ENCODE measurements at regions not wholly inside any gene's neighbourhood (a gene's known extent, or its start where the extent isn't known, plus 50 kb on each side); places are given as distances from the start of the nearest gene placed in this dataset.

DNA sequence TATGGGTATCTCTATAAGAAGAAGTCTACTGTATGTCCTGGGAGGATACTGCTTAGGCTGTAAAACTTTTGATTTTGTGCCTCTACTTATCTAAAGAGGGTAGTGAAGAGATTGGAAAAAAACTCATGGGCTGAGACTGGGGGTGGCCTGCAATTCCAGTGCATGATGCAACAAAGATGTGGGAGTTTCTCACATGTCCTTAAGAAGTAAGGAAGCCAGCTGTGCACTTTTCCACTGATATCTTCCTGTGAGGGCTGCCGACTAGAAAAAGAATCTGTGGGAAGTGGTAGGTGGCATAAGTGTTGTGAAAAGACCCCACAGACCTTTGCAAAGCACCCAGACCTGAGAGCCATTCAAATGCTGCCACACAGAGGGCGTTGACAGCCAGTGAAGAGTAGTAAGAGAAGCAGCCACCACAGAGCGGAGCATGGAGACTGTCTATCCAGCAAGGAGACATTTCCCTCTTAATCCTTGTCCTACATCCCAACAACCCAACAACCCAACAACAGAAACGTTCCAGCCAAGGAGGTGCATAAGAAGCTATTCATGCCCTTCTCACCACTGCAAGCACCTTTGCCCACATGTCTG, 65.1 kb downstream of the PFDN4 start:
- H3K27me3 ChIP-seq (ENCODE audit: insufficient read depth in 3 of 3, low read length in 2 of 3) = no peaks in the 10 kb centered on the region
- H3K9me3 ChIP-seq = no peaks in the 10 kb centered on the region
- TF ChIP-seq, protein P1, sequence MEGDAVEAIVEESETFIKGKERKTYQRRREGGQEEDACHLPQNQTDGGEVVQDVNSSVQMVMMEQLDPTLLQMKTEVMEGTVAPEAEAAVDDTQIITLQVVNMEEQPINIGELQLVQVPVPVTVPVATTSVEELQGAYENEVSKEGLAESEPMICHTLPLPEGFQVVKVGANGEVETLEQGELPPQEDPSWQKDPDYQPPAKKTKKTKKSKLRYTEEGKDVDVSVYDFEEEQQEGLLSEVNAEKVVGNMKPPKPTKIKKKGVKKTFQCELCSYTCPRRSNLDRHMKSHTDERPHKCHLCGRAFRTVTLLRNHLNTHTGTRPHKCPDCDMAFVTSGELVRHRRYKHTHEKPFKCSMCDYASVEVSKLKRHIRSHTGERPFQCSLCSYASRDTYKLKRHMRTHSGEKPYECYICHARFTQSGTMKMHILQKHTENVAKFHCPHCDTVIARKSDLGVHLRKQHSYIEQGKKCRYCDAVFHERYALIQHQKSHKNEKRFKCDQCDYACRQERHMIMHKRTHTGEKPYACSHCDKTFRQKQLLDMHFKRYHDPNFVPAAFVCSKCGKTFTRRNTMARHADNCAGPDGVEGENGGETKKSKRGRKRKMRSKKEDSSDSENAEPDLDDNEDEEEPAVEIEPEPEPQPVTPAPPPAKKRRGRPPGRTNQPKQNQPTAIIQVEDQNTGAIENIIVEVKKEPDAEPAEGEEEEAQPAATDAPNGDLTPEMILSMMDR (IDR thresholded peaks at IDR 0.05) = no peak
- DNase-seq (no peak), ATAC-seq (no peak)
- H3K4me1 ChIP-seq = no peaks in the 10 kb centered on the region
- no peaks in the 10 kb centered on the region for H3K36me3 ChIP-seq (ENCODE audit: insufficient read depth in 1 of 2, low read depth in 1 of 2)
- no peak overlapping the region for H3K4me3 ChIP-seq
- intact Hi-C loops (cut with DNase I) = no loop called here
- 67 to 73% (median 73%) methylated on average over 4 of the region's 4 CpGs for WGBS, 3 donors
- no peak overlapping the region for H3K27ac ChIP-seq

DNA sequence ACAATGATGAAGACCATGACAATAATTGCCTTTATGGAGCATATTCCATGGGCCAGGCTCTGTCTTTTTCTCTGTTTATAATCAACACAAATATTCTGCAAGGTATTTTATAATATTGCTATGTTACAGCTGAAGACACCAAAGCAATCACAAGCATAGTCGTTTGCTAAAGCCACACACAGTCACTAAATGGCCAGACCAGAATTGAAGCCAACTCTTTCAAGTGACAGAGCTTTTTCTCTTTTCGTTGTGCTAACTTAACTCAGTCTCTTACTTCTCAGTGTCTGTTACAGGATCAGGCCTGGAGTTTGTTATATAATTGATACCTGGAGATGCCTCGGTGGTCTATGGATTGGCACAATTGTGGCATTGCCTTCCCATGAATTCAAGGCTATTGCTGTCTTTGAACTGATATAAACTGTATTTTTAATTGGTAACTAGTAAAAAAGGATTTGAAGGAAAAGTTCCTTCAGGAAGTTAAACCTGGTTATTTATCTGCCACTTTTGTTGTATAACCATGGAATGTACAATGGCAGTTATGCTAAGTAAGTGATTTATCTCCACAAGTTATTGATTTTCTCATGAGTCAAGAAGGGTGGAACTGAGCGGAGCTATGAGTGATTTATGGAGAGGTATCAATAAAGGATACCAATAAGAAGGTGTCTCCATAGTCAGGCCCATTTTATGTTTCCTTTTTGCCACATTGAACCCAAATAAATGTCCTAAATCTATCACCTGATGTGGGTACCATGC, 67.6 kb downstream of the PFDN4 start:
- WGBS, 3 donors = 80 to 82% (median 81%) methylated on average over 4 of the region's 4 CpGs
- no peak overlapping the region for H3K4me3 ChIP-seq
- TF ChIP-seq, protein P1 (IDR thresholded peaks at IDR 0.05) = no peak
- no peak for DNase-seq
- intact Hi-C loops (cut with DNase I) = no loop called here
- no peaks in the 10 kb centered on the region for H3K36me3 ChIP-seq (ENCODE audit: insufficient read depth in 1 of 2, low read depth in 1 of 2)
- H3K27ac ChIP-seq = no peak overlapping the region
- no peak for ATAC-seq
- H3K4me1 ChIP-seq = no peaks in the 10 kb centered on the region
- H3K9me3 ChIP-seq = no peaks in the 10 kb centered on the region
- no peaks in the 10 kb centered on the region for H3K27me3 ChIP-seq (ENCODE audit: insufficient read depth in 3 of 3, low read length in 2 of 3)

DNA sequence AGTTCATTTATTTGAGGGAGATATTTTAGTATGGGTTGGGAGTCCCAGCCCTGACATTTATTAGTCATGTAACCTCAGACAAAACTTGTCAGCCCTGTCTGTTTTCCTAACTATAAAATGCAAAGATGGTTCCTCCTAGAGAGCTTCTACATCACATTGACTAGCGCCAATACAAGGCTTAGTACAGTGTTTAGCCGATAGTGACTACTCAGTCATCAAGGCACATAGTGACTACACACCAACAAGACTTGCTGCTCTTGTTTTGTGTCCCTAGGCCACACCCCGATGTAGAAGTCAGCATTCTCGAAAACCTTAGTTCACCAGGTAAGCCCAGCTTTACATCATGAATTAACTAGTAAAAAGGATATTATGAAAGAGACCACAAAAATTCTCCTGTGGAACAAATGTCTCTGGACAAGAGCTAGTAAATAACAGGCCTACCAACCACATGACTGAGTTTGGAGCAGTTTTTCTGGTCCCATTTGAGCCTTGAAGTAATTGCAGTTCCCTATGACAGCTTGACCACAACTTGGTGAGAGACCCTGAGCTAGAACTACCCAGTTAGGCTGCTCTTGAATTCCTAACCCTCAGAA, 68.8 kb downstream of the PFDN4 start:
- no peak overlapping the region for H3K4me3 ChIP-seq
- ATAC-seq = no peak
- TF ChIP-seq, protein P1 (IDR thresholded peaks at IDR 0.05) = no peak
- no peak for DNase-seq
- H3K27me3 ChIP-seq (ENCODE audit: insufficient read depth in 3 of 3, low read length in 2 of 3) = no peaks in the 10 kb centered on the region
- intact Hi-C loops (cut with DNase I) = no loop called here
- 94% methylated on average over 4 of the region's 4 CpGs for WGBS, 3 donors
- no peaks in the 10 kb centered on the region for H3K4me1 ChIP-seq
- H3K27ac ChIP-seq = no peak overlapping the region
- no peaks in the 10 kb centered on the region for H3K9me3 ChIP-seq
- H3K36me3 ChIP-seq (ENCODE audit: insufficient read depth in 1 of 2, low read depth in 1 of 2) = no peaks in the 10 kb centered on the region

DNA sequence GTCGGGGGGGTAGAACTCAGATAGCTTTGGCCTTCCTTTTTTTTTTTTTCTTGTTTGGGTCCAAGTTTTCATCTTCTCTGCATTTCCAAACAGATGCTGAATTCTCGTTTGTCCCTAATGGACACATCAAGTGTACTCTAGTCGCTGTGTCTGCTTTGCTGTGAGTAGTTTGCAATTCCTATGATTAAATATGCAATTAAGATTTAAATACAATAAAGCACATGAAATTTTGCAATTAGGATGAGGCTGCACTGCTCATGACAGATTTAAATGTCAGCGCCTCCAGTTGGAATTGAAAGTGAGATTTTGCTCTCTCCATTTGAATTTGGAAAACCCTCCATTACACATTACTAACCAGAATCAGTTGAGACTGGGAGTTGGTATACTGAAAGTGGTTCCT, 70.4 kb downstream of the PFDN4 start:
- no peak for ATAC-seq
- no peaks in the 10 kb centered on the region for H3K36me3 ChIP-seq (ENCODE audit: insufficient read depth in 1 of 2, low read depth in 1 of 2)
- H3K27ac ChIP-seq = no peak overlapping the region
- no peaks in the 10 kb centered on the region for H3K4me1 ChIP-seq
- 73 to 82% (median 78%) methylated on average over 4 of the region's 4 CpGs for WGBS, 3 donors
- intact Hi-C loops (cut with DNase I) = no loop called here
- TF ChIP-seq, protein P1 (IDR thresholded peaks at IDR 0.05) = no peak
- no peak overlapping the region for H3K4me3 ChIP-seq
- no peaks in the 10 kb centered on the region for H3K9me3 ChIP-seq
- H3K27me3 ChIP-seq (ENCODE audit: insufficient read depth in 3 of 3, low read length in 2 of 3) = no peaks in the 10 kb centered on the region
- DNase-seq = no peak

All from psoas muscle (tissue), 7 donors.